Kidney epithelial cell (primary cell): ENCODE measurements at regions not wholly inside any gene's neighbourhood (a gene's known extent, or its start where the extent isn't known, plus 50 kb on each side); places are given as distances from the start of the nearest gene placed in this dataset.
A peak's percentile ranks its signal among the peaks of the same experiment; 100 is the strongest.

Source experiments
- DNase-seq: peaks from one replicate; pipeline ENCODE4 v3.0.0-alpha.2; 2010; ENCODE audit warnings: low read depth
- H3K27me3 ChIP-seq: 2 replicates; pipeline ENCODE4 v1.6.0; 2011; ENCODE audit warnings: low read length; ENCODE audit not compliant: control insufficient read depth, insufficient read depth
- H3K36me3 ChIP-seq: 2 replicates; pipeline ENCODE4 v1.5.1; 2011; ENCODE audit warnings: low read length; ENCODE audit not compliant: control insufficient read depth, insufficient read depth
- H3K4me3 ChIP-seq: 2 replicates; pipeline ENCODE4 v1.5.1; 2011; ENCODE audit warnings: low read depth, mild to moderate bottlenecking, control low read depth, low read length
- TF ChIP-seq, protein P1 (sequence below): IDR thresholded peaks from 2 replicates; pipeline ENCODE4 v1.5.1; 2011; ENCODE audit warnings: mild to moderate bottlenecking, moderate library complexity, low read length, control low read depth, inconsistent platforms; ENCODE audit not compliant: insufficient read depth, poor library complexity, severe bottlenecking

DNA sequence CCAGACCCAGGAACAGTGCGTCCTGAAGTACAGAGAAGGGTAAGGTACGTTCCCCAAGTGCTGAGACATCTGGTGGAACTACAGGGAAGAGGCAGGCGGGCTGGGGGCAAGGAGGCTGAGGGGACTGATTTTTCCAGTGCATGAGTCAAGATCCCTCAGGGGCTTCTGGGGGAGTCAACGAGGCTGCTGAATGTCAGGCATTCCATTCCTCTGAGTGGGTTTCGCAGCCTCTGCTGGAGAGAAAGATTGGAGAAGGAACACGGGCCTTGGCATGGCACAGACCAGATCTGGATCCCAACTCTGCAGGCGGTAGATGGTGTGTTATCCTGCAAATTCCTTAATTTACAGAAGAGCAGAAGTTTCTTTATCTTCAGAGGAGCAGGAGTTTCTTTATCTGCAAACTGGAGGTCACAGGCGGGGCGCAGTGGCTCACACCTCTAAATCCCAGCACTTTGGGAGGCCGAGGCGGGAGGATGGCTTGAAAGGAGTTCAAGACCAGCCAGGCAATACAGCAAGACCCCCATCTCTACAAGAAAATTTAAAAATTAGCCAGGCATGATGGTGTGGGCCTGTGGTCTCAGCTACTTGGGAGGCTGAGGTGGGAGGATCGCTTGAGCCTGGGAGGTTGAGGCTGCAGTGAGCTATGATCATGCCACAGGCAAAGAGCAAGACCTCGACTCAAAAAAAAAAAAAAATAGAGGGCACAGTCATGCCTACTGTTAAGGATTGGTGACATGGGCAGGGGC, 132.6 kb upstream of the MAP1LC3B2 start:
- TF ChIP-seq, protein P1, sequence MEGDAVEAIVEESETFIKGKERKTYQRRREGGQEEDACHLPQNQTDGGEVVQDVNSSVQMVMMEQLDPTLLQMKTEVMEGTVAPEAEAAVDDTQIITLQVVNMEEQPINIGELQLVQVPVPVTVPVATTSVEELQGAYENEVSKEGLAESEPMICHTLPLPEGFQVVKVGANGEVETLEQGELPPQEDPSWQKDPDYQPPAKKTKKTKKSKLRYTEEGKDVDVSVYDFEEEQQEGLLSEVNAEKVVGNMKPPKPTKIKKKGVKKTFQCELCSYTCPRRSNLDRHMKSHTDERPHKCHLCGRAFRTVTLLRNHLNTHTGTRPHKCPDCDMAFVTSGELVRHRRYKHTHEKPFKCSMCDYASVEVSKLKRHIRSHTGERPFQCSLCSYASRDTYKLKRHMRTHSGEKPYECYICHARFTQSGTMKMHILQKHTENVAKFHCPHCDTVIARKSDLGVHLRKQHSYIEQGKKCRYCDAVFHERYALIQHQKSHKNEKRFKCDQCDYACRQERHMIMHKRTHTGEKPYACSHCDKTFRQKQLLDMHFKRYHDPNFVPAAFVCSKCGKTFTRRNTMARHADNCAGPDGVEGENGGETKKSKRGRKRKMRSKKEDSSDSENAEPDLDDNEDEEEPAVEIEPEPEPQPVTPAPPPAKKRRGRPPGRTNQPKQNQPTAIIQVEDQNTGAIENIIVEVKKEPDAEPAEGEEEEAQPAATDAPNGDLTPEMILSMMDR = peak; percentile 66
- DNase-seq = peak; percentile 91
- Histone ChIP-seq H3K4me3 (no peak overlapping the region), H3K27me3 (no peaks in the 10 kb centered on the region), H3K36me3 (no peaks in the 10 kb centered on the region)

DNA sequence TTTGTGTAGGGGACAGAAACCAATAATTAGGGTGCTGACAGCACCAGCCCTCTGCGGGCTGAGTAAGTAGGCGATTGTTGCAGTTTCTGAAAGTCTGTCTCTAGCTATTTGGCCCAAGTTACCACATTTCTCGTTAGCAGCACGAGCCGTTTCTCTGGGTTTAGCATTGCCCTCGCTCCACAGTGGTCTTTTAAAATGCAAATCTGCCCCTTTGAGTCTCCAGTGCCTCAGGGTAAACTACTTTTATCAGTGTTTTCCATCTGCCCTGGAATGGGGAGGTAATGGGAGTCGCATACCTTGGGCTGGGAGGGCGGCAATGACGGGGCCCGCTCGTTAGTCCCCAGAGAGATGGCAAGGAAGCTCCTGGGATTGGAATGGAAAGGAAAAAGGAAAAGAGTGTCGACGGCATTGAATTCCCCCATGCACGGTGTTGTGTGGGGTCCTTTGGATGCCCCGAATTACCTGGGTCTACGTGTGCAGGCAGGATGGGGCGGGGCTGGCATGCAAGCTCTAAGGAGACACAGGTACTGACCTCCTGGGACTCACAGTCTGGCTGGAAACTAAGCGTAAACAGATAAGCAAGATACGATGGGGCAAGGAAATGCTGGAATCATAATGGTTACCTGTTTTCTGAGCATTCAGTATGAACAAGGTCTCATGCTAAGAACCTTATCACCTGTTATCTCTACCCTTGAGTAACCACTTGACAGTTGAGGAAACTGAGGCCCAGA, 131.8 kb upstream of the MAP1LC3B2 start:
- TF ChIP-seq, protein P1 = no peak
- DNase-seq = no peak
- no peak overlapping the region for H3K4me3 ChIP-seq
- H3K27me3 ChIP-seq = no peaks in the 10 kb centered on the region
- no peaks in the 10 kb centered on the region for H3K36me3 ChIP-seq

DNA sequence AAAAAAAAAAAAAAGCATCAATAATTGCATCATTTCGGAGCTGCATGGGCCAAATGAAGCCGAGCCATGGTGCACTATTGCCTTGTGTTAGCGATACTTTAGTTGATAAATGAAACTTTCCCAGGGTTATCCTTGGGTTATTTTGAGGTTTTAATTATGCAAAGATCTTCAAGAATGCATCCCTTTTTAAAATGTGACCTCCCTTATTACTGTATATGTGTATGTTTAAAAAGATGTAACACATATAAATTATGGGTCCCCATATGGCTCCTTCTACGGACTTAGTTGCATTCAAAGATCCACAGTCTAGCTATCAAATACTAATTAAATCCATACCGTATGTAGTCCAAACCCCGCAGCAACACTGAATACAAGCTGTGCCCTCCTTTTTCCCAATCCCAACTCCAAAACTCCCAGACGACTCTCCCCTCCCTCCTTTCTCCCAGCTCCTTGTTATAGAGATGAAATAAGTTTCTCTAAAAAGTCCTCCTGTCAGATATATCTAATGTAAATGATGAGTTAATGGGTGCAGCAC, 129.3 kb upstream of the MAP1LC3B2 start:
- Histone ChIP-seq H3K27me3 (no peaks in the 10 kb centered on the region), H3K36me3 (no peaks in the 10 kb centered on the region), H3K4me3 (no peak overlapping the region)
- TF ChIP-seq, protein P1 = no peak
- DNase-seq = no peak

DNA sequence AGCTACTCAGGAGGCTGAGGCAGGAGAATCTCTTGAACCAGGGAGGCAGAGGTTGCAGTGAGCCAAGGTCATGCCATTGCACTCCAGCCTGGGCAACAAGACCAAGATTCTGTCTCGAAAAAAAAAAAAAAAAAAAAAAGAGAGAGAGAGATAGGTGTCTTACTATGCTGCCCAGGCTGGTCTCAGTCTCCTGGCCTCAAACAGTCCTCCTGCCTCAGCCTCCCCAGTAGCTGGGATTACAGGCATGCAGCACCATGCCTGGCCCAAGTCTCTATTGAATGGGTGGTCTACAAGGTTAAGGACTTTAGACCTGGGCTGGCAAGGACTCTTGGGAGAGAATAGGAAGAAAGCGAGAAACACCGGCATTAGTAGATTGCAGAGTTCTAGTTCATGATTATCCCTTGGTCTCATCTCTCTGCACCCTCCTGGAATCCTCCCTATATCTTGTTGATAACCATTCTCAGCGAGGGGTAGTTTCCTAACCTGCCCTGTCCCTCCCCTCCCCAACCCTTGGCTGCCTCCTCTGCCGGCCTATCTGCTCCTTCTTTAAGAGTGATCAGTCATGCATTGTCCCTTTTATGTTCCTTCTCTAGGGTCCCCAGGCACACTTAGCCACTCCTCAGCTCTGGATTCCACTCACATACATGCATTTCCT, 128.1 kb upstream of the MAP1LC3B2 start:
- H3K36me3 ChIP-seq = no peaks in the 10 kb centered on the region
- no peak for DNase-seq
- TF ChIP-seq, protein P1 = no peak
- no peak overlapping the region for H3K4me3 ChIP-seq
- no peaks in the 10 kb centered on the region for H3K27me3 ChIP-seq

- TF ChIP-seq, protein P1 = no peak
- no peak for DNase-seq
- Histone ChIP-seq H3K4me3 (no peak overlapping the region), H3K36me3 (no peaks in the 10 kb centered on the region), H3K27me3 (no peaks in the 10 kb centered on the region)
Measured at GRCh38 chr12:116431677-116432300, 127.4 kb upstream of the MAP1LC3B2 start.
